ENCODE measurements at regions not wholly inside any gene's neighbourhood (a gene's known extent, or its start where the extent isn't known, plus 50 kb on each side); places are given as distances from the start of the nearest gene placed in this dataset.

- Histone ChIP-seq H3K36me3 (ENCODE audit: control insufficient read depth in 2 of 2, extremely low read depth in 1 of 2, insufficient read depth in 2 of 2, low read length in 2 of 2) (no peaks in the 10 kb centered on the region), H2AFZ (ENCODE audit: low read depth, low read length) (no peak overlapping the region), H3K9ac (replicated peaks; ENCODE audit: extremely low read depth, insufficient read depth, low read length) (no peak overlapping the region), H3K4me3 (replicated peaks in 1 of 3; ENCODE audit: insufficient read depth in 1 of 3, low read depth in 1 of 3, low read length in 3 of 3) (no peak overlapping the region), H3K27me3 (ENCODE audit: control insufficient read depth in 2 of 2, insufficient read depth in 2 of 2, low read length in 2 of 2) (no peaks in the 10 kb centered on the region), H3K4me1 (ENCODE audit: control insufficient read depth, extremely low read depth, insufficient read depth, low read length) (no peaks in the 10 kb centered on the region), H3K9me1 (replicated peaks; ENCODE audit: control insufficient read depth, extremely low read depth, insufficient read depth, low read length) (no peaks in the 10 kb centered on the region), H4K20me1 (replicated peaks; ENCODE audit: control insufficient read depth, extremely low read depth, insufficient read depth, low read length) (no peaks in the 10 kb centered on the region), H3K4me2 (ENCODE audit: insufficient read depth, low read length) (no peak overlapping the region), H3K27ac (ENCODE audit: insufficient read depth, low read depth, low read length) (no peak overlapping the region), H3K9me3 (replicated peaks; ENCODE audit: control insufficient read depth, insufficient read depth, low read length) (no peaks in the 10 kb centered on the region), H3K79me2 (ENCODE audit: control insufficient read depth, insufficient read depth, low read length) (no peaks in the 10 kb centered on the region)
- ChIA-PET POLR2A (no interaction called here), CTCF (no interaction called here)
- intact Hi-C loops (cut with micrococcal nuclease) (no loop called here), dilution Hi-C loops (cut with MboI; ENCODE audit: extremely low pct_ligation_motif_present, low sequenced_read_pairs) (no loop called here)
- TF ChIP-seq EZH2 (IDR thresholded peaks at IDR 0.05; ENCODE audit: borderline replicate concordance, low read depth, low read length, severe bottlenecking) (no peak), GATA2 (IDR thresholded peaks at IDR 0.05; ENCODE audit: insufficient read depth, insufficient read length, low read depth, low read length) (no peak), POLR2A (IDR thresholded peaks at IDR 0.05; ENCODE audit: low read depth, low read length) (no peak), MYC (IDR thresholded peaks at IDR 0.05; ENCODE audit: low read depth, low read length) (no peak)
- no peak for FAIRE-seq
- no TSS peak for BruUV-seq (replicated peaks)
- DNase-seq (ENCODE audit: low read depth, low spot score): no peak
Observed at GRCh38 chr15:29334544-29334943, 64.9 kb upstream of the NSMCE3 start.

DNA sequence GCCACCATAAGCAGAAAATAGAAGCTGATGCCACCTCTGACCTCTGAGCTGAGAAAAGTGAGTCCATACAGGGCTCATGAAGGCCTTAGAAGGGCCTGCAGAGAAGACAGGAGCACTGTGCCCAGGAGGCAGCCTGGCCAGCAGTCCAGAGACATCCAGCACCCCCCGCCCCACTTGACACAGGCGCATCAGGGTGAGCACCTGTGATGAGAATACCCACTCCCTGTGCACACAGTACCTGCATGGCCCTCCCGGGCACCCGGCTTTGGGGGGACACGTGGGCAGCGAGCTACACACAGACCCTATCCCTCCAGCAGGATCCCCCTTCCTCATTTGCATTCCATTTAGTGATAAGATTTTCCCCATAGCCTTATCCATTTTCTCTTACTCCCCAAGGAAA lies 63.6 kb upstream of the NSMCE3 start:
- H2AFZ ChIP-seq (ENCODE audit: low read depth, low read length): no peak overlapping the region
- no peaks in the 10 kb centered on the region for H3K36me3 ChIP-seq (ENCODE audit: control insufficient read depth in 2 of 2, extremely low read depth in 1 of 2, insufficient read depth in 2 of 2, low read length in 2 of 2)
- H3K9me3 ChIP-seq (replicated peaks; ENCODE audit: control insufficient read depth, insufficient read depth, low read length): no peaks in the 10 kb centered on the region
- dilution Hi-C loops (cut with MboI; ENCODE audit: extremely low pct_ligation_motif_present, low sequenced_read_pairs): no loop called here
- no TSS peak for BruUV-seq (replicated peaks)
- H3K9me1 ChIP-seq (replicated peaks; ENCODE audit: control insufficient read depth, extremely low read depth, insufficient read depth, low read length): no peaks in the 10 kb centered on the region
- H3K79me2 ChIP-seq (ENCODE audit: control insufficient read depth, insufficient read depth, low read length): no peaks in the 10 kb centered on the region
- H3K9ac ChIP-seq (replicated peaks; ENCODE audit: extremely low read depth, insufficient read depth, low read length): no peak overlapping the region
- no peak overlapping the region for H3K4me3 ChIP-seq (replicated peaks in 1 of 3; ENCODE audit: insufficient read depth in 1 of 3, low read depth in 1 of 3, low read length in 3 of 3)
- H3K4me1 ChIP-seq (ENCODE audit: control insufficient read depth, extremely low read depth, insufficient read depth, low read length): no peaks in the 10 kb centered on the region
- no peak for FAIRE-seq
- no peak for DNase-seq (ENCODE audit: low read depth, low spot score)
- no peak overlapping the region for H3K27ac ChIP-seq (ENCODE audit: insufficient read depth, low read depth, low read length)
- no peaks in the 10 kb centered on the region for H4K20me1 ChIP-seq (replicated peaks; ENCODE audit: control insufficient read depth, extremely low read depth, insufficient read depth, low read length)
- H3K27me3 ChIP-seq (ENCODE audit: control insufficient read depth in 2 of 2, insufficient read depth in 2 of 2, low read length in 2 of 2): no peaks in the 10 kb centered on the region
- intact Hi-C loops (cut with micrococcal nuclease): no loop called here
- ChIA-PET CTCF (no interaction called here), POLR2A (no interaction called here)
- TF ChIP-seq MYC (IDR thresholded peaks at IDR 0.05; ENCODE audit: low read depth, low read length) (no peak), MAX (IDR thresholded peaks at IDR 0.05; ENCODE audit: insufficient read depth, insufficient read length) (no peak), JUN (IDR thresholded peaks at IDR 0.05; ENCODE audit: borderline replicate concordance, insufficient read depth, insufficient read length, low read depth) (no peak), POLR2A (IDR thresholded peaks at IDR 0.05; ENCODE audit: low read depth, low read length) (no peak), EZH2 (IDR thresholded peaks at IDR 0.05; ENCODE audit: borderline replicate concordance, low read depth, low read length, severe bottlenecking) (no peak), POLR2AphosphoS5 (IDR thresholded peaks at IDR 0.05; ENCODE audit: insufficient read depth, low read depth, low read length) (no peak), CTCF (IDR thresholded peaks at IDR 0.05; ENCODE audit: extremely low read depth in 1 of 2, insufficient read depth in 1 of 2, low read depth in 1 of 2, low read length in 2 of 2) (no peak), GATA2 (IDR thresholded peaks at IDR 0.05; ENCODE audit: insufficient read depth, insufficient read length, low read depth, low read length) (no peak), FOS (IDR thresholded peaks at IDR 0.05; ENCODE audit: borderline replicate concordance, insufficient read depth, low read length) (no peak)
- H3K4me2 ChIP-seq (ENCODE audit: insufficient read depth, low read length): no peak overlapping the region
